Umbilical cord (tissue), 1 donor: ENCODE measurements at regions not wholly inside any gene's neighbourhood (a gene's known extent, or its start where the extent isn't known, plus 50 kb on each side); places are given as distances from the start of the nearest gene placed in this dataset.

Experiments used
- DNase-seq: peaks from one replicate; pipeline ENCODE4 v3.0.0-alpha.2; 2015; ENCODE audit warnings: low spot score

- DNase-seq: no peak
These were observed 218.0 kb upstream of the TNRC6C start for GRCh38 chr17:77740481-77740880.

DNA sequence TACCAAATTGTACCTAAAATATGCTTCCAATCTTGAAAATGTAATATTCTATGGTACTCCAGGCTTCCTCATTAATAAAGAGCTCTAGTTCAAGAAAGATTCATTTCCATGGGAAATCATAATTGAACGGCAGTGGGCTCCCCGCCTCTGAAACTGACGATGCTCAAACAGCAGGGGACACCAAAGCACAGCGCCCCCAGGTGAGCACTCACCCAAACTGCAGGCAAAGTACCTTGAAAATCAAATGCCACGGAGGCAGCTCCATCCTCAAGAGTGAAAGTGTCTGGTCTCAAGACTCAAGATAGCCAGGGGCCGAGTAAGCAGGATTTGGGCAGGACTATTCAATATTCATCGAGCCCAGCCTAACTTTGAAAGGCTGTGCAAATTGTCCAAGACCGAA is 217.4 kb upstream of the TNRC6C start:
- no peak for DNase-seq

- DNase-seq: no peak
These were observed 215.9 kb upstream of the TNRC6C start for GRCh38 chr17:77742579-77742978.

GRCh38 chr17:77744066-77744988 is 214.2 kb upstream of the TNRC6C start:
- DNase-seq: no peak

DNA sequence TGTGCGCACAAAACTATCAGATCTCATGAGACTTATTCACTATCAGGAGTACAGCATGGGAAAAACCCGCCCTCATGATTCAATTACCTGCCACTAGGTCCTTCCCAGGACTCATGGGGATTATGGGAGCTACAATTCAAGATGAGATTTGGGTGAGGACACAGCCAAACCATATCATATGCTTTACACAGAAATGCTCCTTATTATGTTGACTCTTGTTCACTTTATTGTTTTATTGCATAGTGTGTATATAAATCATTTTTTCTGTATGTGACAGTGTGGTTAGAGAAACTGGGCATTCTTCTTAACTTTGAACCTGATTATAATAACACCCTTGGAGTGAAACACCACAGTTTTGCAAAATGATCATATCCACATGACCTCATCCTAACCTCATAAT is 212.8 kb upstream of the TNRC6C start:
- no peak for DNase-seq

- peak; percentile 27 for DNase-seq
These were observed 212.1 kb upstream of the TNRC6C start for GRCh38 chr17:77746393-77746792.

- peak; percentile 31 for DNase-seq
These were observed 211.5 kb upstream of the TNRC6C start for GRCh38 chr17:77746896-77747554.

DNA sequence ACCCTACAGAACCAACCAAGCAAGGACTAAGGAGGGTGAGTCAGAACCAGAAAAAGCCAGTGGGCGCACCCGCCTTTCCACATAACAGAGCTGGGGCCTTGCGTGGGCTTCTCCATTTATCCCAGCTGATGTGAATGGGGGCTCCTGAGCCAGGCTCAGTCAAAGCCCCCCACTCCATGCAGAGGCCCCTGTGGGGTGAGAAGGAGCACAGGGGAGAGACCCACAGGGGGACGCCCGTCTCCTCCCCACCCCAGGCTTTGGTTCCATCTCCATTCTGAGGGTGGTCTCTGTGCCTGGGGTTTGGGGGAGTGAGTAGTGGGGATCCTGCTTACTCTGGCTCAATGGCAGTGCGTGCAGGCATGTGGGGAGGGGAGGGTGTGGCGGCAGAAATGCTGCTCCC is 210.1 kb upstream of the TNRC6C start:
- no peak for DNase-seq

GRCh38 chr17:77749321-77749751 is 209.2 kb upstream of the TNRC6C start:
- DNase-seq: no peak

GRCh38 chr17:77749989-77750388 is 208.5 kb upstream of the TNRC6C start:
- no peak for DNase-seq

GRCh38 chr17:77750427-77751043 is 208.0 kb upstream of the TNRC6C start:
- no peak for DNase-seq

- DNase-seq: no peak
These were observed 205.3 kb upstream of the TNRC6C start for GRCh38 chr17:77753246-77753645.

DNA sequence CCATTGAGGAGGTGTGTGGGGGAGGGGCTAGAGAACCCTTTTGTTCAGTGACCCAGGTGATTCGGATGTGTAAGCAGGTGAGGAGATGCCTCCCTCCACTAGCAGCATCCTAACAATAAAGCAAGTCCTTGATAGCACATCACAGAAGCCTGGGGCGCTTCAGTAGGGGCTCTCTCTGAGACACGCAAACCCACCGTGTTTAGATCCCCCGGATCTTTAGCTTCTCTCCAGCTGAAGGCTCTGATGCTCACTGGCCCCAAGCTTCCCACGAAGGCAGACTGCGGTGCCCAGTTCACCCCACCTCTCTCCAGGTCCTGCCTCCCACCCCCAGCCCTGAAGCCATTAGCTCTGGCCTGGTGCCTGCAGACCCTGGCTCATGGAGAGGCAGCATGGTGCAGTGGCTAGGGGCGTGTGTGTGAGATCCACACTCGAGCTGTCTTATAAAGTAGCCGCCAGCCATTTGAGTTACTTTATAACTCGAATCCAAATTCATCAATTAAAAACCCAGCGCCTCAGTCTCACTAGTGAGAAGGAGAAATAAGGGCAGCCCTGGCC is 204.7 kb upstream of the TNRC6C start:
- no peak for DNase-seq

DNA sequence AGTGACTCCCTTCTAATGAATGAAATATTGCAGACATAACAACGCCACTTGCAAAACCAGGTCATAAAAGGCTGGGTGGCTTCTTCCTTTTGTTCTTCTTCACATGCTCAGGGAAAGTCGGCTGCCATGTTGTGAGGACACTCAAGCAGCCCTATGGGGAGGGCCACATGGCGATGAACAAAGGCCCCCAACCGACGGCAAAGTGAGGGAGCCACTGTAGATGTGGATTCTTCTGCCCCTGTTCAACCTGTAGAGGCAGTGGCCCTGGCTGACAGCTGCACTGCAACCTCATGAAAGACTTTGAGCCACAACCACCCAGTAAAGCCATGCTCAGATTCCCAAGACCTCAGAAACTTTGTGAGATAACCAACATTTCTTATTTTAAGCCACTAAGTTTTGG is 203.5 kb upstream of the TNRC6C start:
- no peak for DNase-seq

- no peak for DNase-seq
These were observed 203.0 kb upstream of the TNRC6C start for GRCh38 chr17:77755410-77755963.

GRCh38 chr17:77756028-77756427 is 202.5 kb upstream of the TNRC6C start:
- DNase-seq: no peak

GRCh38 chr17:77756846-77757560 is 201.5 kb upstream of the TNRC6C start:
- no peak for DNase-seq

DNA sequence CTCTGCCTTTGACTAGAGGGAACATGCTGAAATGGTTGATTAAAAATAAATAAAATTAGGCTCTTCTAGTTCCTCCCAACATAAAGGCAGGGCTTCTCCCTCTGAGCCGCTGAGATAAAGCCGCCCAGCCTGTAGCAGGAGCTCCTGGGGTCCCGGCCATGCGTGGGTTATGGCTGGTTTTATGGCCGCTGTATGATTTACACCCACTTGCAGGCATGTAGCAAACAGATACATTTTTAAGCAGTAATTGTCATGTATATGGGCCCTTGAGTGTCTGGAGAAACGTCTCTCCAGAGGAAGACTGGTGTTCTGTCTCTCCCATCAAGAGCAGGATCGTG is 201.0 kb upstream of the TNRC6C start:
- DNase-seq: peak; percentile 25

DNA sequence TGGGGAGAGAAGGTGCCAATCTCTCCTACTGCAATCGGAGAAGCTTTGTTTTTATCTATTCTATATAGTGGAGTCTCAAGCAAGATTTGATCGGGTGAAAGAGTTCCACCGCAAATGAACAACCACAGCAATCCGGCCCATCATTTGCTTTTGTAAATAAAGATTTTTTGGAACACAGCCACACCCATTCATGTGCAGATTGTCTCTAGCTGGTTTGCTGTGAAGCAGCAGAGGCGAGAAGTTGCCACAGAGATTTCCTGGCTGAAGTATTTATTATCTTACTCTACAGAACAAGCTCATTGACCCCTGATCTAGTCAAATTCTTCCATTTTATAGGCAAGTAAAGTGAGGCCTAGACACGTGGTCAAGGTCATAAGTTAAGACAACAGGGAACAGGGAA is 195.5 kb upstream of the TNRC6C start:
- no peak for DNase-seq

DNA sequence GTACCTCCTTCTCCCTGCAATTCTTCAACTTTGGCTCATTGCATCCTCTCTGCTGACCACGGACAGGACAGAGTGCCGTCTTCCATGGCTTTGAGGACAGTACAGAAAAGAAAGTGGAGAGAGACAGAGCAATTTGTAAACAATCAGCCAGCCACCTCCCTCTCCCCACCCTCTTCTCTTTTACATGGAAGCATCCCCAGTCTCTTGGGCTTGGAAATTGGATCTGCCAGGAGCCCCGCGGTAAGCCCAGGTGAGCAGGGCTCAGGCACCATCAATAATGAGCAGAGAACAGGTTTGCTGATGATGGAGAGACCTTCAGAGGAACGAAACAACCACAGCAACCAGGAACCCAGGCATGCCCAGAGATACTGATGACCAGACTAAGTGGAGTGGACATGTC is 194.9 kb upstream of the TNRC6C start:
- DNase-seq: no peak

GRCh38 chr17:77765292-77765691 is 193.2 kb upstream of the TNRC6C start:
- no peak for DNase-seq
